ENCODE measurements at regions not wholly inside any gene's neighbourhood (a gene's known extent, or its start where the extent isn't known, plus 50 kb on each side); places are given as distances from the start of the nearest gene placed in this dataset.
"Not testable (repeated sequence)": the region's sequence is repeated elsewhere in the genome, so short reads cannot be mapped to it uniquely, and the experiment has no call there.

- TF ChIP-seq CTCF, POLR2A (IDR thresholded peaks at IDR 0.05): not testable (repeated sequence)
These were observed 505.1 kb downstream of the LRRC70 start for GRCh38 chr5:63083689-63084088.

All from Peyer's patch (tissue), 4 donors.